GM12864 (cell line): ENCODE measurements at regions not wholly inside any gene's neighbourhood (a gene's known extent, or its start where the extent isn't known, plus 50 kb on each side); places are given as distances from the start of the nearest gene placed in this dataset.

Source experiments
- DNase-seq: peaks from one replicate; pipeline ENCODE4 v3.0.0-alpha.2; 2011; ENCODE audit warnings: low read depth
- H3K4me3 ChIP-seq: 2 replicates; pipeline ENCODE4 v1.5.1; 2011; ENCODE audit warnings: mild to moderate bottlenecking, low read depth, low read length, control low read depth
- TF ChIP-seq, protein P1 (sequence below): IDR thresholded peaks from 2 replicates; pipeline ENCODE4 v1.5.1; 2011; ENCODE audit warnings: low read depth, mild to moderate bottlenecking, moderate library complexity, low read length, control low read depth, inconsistent platforms; ENCODE audit errors: missing control alignments

GRCh38 chr12:75613981-75614380, 102.6 kb upstream of the KRR1 start:
- TF ChIP-seq, protein P1, sequence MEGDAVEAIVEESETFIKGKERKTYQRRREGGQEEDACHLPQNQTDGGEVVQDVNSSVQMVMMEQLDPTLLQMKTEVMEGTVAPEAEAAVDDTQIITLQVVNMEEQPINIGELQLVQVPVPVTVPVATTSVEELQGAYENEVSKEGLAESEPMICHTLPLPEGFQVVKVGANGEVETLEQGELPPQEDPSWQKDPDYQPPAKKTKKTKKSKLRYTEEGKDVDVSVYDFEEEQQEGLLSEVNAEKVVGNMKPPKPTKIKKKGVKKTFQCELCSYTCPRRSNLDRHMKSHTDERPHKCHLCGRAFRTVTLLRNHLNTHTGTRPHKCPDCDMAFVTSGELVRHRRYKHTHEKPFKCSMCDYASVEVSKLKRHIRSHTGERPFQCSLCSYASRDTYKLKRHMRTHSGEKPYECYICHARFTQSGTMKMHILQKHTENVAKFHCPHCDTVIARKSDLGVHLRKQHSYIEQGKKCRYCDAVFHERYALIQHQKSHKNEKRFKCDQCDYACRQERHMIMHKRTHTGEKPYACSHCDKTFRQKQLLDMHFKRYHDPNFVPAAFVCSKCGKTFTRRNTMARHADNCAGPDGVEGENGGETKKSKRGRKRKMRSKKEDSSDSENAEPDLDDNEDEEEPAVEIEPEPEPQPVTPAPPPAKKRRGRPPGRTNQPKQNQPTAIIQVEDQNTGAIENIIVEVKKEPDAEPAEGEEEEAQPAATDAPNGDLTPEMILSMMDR: no peak
- DNase-seq: no peak
- H3K4me3 ChIP-seq: no peak overlapping the region

DNA sequence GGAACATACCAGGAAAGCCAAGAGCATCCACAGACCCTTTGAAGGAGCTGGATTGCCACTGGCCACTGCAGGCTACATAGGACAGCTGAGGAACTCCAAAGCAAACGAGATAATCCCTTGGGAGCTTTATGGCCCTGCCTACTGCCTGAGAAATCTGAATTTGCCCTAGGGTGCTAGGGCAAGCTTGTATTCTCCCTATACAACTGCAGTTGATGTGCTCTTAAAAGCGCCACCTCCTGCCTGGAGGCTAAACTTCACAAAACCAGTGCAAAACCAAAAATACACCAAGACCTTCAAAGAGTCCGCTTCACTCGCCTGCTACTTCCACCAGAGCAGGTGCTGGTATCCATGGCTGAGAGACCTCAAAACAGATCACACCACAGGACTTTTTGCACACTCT, 99.6 kb upstream of the KRR1 start:
- DNase-seq: no peak
- TF ChIP-seq, protein P1: no peak
- no peak overlapping the region for H3K4me3 ChIP-seq

- no peak for DNase-seq
- TF ChIP-seq, protein P1: no peak
- H3K4me3 ChIP-seq: no peak overlapping the region
Observed at GRCh38 chr12:75606956-75607355, 95.5 kb upstream of the KRR1 start.

DNA sequence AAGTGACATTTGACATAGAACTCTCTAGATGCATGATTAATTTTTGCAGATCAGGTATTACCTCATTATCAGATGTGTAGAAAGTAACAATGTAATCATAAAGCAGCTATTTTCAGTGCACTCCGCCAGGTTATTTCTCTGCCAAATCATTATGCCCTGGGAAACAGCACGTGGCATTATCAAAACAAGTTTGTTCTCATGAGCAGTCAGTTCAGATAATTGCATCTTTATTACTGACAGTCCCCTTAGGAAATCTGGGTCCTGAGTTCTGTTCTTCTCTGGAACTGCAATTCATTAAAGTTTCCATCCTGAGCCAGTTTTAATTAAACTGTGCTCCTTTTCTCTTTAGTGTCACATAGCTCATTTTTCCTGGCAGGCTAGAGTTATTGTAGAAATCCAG, 94.7 kb upstream of the KRR1 start:
- TF ChIP-seq, protein P1: no peak
- H3K4me3 ChIP-seq: no peak overlapping the region
- no peak for DNase-seq

- no peak for DNase-seq
- H3K4me3 ChIP-seq: no peak overlapping the region
- TF ChIP-seq, protein P1: no peak
Observed at GRCh38 chr12:75603475-75603874, 92.1 kb upstream of the KRR1 start.

- H3K4me3 ChIP-seq: no peak overlapping the region
- no peak for DNase-seq
- TF ChIP-seq, protein P1: no peak
Observed at GRCh38 chr12:75602106-75602505, 90.7 kb upstream of the KRR1 start.

DNA sequence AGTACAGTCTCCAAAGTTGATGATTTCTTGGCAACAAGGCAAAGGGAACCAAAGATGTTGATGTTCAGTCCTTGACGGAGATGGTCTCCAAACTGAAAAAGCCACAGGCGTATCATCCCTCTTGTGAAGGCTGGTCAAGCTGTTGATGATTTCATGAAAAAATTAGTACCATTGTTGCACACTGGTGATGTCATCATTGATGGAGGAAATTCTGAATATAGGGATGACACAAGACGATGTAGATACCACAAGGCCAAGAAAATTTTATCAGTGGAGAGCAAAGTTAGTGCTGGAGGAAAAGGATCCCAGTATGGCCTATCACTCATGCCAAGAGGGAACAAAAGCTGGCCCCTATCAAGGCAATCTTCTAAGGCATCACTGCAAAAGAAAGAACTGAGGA, 88.7 kb upstream of the KRR1 start:
- H3K4me3 ChIP-seq: no peak overlapping the region
- TF ChIP-seq, protein P1: no peak
- DNase-seq: no peak
